ENCODE measurements at regions not wholly inside any gene's neighbourhood (a gene's known extent, or its start where the extent isn't known, plus 50 kb on each side); places are given as distances from the start of the nearest gene placed in this dataset.

DNA sequence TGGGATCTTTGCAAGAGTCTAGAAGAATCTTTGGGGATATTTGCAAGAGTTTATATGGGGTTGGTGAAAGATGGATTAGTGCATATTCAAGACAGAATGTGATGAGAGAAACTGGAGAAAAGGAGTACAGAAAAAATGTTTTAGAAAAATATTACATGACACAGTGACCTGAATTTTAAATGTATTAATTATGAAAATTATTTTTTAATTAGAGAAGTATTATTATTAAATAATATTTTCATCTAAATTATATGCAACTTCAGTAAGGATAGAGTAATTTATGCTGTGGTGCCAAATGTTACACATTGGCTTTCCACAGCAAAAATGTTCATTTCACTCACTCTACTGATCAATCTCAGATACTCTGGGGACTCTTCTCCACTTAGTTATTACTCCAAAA, 1442.8 kb upstream of the SLC39A10 start:
- H3K4me3 Mint-ChIP-seq (ENCODE audit: unreplicated experiment) = no peak overlapping the region
- H3K27ac Mint-ChIP-seq (ENCODE audit: unreplicated experiment) = no peak overlapping the region
- H3K9me3 Mint-ChIP-seq (ENCODE audit: unreplicated experiment) = no peaks in the 10 kb centered on the region
- no peaks in the 10 kb centered on the region for H3K36me3 Mint-ChIP-seq (ENCODE audit: unreplicated experiment)
- H3K27me3 Mint-ChIP-seq (ENCODE audit: unreplicated experiment) = peaks cover 18% of the 10 kb centered on the region
- TF ChIP-seq, protein P1, sequence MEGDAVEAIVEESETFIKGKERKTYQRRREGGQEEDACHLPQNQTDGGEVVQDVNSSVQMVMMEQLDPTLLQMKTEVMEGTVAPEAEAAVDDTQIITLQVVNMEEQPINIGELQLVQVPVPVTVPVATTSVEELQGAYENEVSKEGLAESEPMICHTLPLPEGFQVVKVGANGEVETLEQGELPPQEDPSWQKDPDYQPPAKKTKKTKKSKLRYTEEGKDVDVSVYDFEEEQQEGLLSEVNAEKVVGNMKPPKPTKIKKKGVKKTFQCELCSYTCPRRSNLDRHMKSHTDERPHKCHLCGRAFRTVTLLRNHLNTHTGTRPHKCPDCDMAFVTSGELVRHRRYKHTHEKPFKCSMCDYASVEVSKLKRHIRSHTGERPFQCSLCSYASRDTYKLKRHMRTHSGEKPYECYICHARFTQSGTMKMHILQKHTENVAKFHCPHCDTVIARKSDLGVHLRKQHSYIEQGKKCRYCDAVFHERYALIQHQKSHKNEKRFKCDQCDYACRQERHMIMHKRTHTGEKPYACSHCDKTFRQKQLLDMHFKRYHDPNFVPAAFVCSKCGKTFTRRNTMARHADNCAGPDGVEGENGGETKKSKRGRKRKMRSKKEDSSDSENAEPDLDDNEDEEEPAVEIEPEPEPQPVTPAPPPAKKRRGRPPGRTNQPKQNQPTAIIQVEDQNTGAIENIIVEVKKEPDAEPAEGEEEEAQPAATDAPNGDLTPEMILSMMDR (IDR thresholded peaks at IDR 0.05) = no peak
- no peaks in the 10 kb centered on the region for H3K4me1 Mint-ChIP-seq (ENCODE audit: unreplicated experiment)
- DNase-seq (ENCODE audit: extremely low spot score, unreplicated experiment) = no peak

GRCh38 chr2:194205568-194206227, 1451.3 kb upstream of the SLC39A10 start:
- Mint-ChIP-seq H3K4me3 (ENCODE audit: unreplicated experiment) (no peak overlapping the region), H3K27me3 (ENCODE audit: unreplicated experiment) (peaks cover 4% of the 10 kb centered on the region), H3K4me1 (ENCODE audit: unreplicated experiment) (peaks cover 2% of the 10 kb centered on the region), H3K36me3 (ENCODE audit: unreplicated experiment) (no peaks in the 10 kb centered on the region), H3K9me3 (ENCODE audit: unreplicated experiment) (peaks cover 5% of the 10 kb centered on the region), H3K27ac (ENCODE audit: unreplicated experiment) (no peak overlapping the region)
- TF ChIP-seq, protein P1 (IDR thresholded peaks at IDR 0.05) = no peak
- no peak for DNase-seq (ENCODE audit: extremely low spot score, unreplicated experiment)

- TF ChIP-seq, protein P1 (IDR thresholded peaks at IDR 0.05) = no peak
- Mint-ChIP-seq H3K27ac (ENCODE audit: unreplicated experiment) (no peak overlapping the region), H3K9me3 (ENCODE audit: unreplicated experiment) (peaks cover 5% of the 10 kb centered on the region), H3K4me3 (ENCODE audit: unreplicated experiment) (no peak overlapping the region), H3K27me3 (ENCODE audit: unreplicated experiment) (peaks cover 4% of the 10 kb centered on the region), H3K36me3 (ENCODE audit: unreplicated experiment) (no peaks in the 10 kb centered on the region), H3K4me1 (ENCODE audit: unreplicated experiment) (peaks cover 2% of the 10 kb centered on the region)
- DNase-seq (ENCODE audit: extremely low spot score, unreplicated experiment) = no peak
Observed at GRCh38 chr2:194203898-194204297, 1453.1 kb upstream of the SLC39A10 start.

DNA sequence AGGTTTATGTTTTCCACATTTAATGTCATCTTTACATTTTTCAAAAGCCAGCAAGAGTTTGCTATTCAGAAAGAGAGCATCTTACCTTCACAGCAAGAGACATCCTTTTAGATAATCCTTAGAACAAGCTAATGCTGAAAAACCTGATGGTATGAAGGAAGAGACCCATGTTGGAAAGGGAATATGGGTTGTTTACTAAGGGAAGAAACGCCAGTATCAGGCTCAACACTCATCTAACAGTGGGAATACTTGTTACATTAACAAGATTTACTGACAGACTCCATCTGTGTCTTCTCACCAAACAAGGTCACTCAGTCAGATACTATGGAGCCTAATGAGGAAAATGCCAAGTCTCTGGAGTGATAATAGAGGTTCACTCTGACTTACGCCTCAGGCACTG, 1474.1 kb upstream of the SLC39A10 start:
- Mint-ChIP-seq H3K4me1 (ENCODE audit: unreplicated experiment) (no peaks in the 10 kb centered on the region), H3K27ac (ENCODE audit: unreplicated experiment) (no peak overlapping the region), H3K9me3 (ENCODE audit: unreplicated experiment) (no peaks in the 10 kb centered on the region), H3K4me3 (ENCODE audit: unreplicated experiment) (no peak overlapping the region), H3K27me3 (ENCODE audit: unreplicated experiment) (peaks cover 11% of the 10 kb centered on the region), H3K36me3 (ENCODE audit: unreplicated experiment) (no peaks in the 10 kb centered on the region)
- TF ChIP-seq, protein P1 (IDR thresholded peaks at IDR 0.05) = no peak
- no peak for DNase-seq (ENCODE audit: extremely low spot score, unreplicated experiment)

DNA sequence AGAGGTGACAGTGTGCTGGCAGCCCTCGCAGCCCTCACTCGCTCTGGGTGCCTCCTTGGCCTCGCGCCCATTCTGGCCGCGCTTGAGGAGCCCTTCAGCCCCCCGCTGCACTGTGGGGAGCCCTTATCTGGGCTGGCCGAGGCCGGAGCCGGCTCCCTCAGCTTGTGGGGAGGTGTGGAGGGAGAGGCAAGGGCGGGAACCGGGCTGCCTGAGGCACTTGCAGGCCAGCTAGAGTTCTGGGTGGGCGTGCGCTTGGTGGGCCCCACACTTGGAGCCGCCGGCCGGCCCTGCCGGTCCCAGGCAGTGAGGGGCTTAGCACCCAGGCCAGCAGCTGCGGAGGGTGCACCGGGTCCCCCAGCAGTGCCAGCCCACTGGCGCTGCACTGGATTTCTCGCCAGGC, 1480.9 kb upstream of the SLC39A10 start:
- H3K36me3 Mint-ChIP-seq (ENCODE audit: unreplicated experiment) = no peaks in the 10 kb centered on the region
- H3K27me3 Mint-ChIP-seq (ENCODE audit: unreplicated experiment) = peaks cover 7% of the 10 kb centered on the region
- no peak overlapping the region for H3K27ac Mint-ChIP-seq (ENCODE audit: unreplicated experiment)
- TF ChIP-seq, protein P1 (IDR thresholded peaks at IDR 0.05) = no peak
- no peak for DNase-seq (ENCODE audit: extremely low spot score, unreplicated experiment)
- no peaks in the 10 kb centered on the region for H3K4me1 Mint-ChIP-seq (ENCODE audit: unreplicated experiment)
- peaks cover 4% of the 10 kb centered on the region for H3K9me3 Mint-ChIP-seq (ENCODE audit: unreplicated experiment)
- no peak overlapping the region for H3K4me3 Mint-ChIP-seq (ENCODE audit: unreplicated experiment)

Data from osteocyte (in vitro differentiated cells).